ENCODE measurements at regions not wholly inside any gene's neighbourhood (a gene's known extent, or its start where the extent isn't known, plus 50 kb on each side); places are given as distances from the start of the nearest gene placed in this dataset.

DNA sequence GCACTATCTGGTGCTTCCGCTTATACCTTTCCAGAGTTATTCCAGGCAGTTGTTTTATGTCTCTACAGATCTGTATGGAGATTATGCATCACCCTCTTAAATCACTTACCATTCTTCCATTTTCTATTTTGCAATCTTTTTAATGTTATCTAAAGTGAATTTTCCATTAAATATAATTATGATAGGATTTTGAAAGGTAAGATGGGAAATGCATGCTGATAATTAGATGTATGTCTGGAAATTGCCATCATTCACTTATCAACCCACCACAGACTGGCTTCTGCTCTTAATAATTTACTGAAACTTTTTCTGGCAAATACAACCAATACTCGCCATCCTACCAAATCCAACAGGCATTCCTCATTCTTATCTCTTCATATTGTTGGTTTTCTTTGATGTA, 227.4 kb upstream of the MC4R start:
- no peak overlapping the region for H3K9ac ChIP-seq (ENCODE audit: insufficient read depth in 1 of 2, low read depth in 2 of 2, low read length in 2 of 2)
- in situ Hi-C loops (cut with MboI) (no loop called here), intact Hi-C loops (cut with micrococcal nuclease) (no loop called here)
- no peak overlapping the region for H3K4me2 ChIP-seq (ENCODE audit: insufficient read depth, low read length)
- H4K20me1 ChIP-seq (replicated peaks; ENCODE audit: control insufficient read depth, insufficient read depth, low read length): no peaks in the 10 kb centered on the region
- H3K27ac ChIP-seq (ENCODE audit: extremely low read depth, low read depth, low read length): no peak overlapping the region
- no peaks in the 10 kb centered on the region for H3K9me1 ChIP-seq (ENCODE audit: control insufficient read depth, insufficient read depth, low read length)
- H3K36me3 ChIP-seq (ENCODE audit: control insufficient read depth, insufficient read depth, low read length): no peaks in the 10 kb centered on the region
- no peaks in the 10 kb centered on the region for H3K4me1 ChIP-seq (replicated peaks in 1 of 2; ENCODE audit: control insufficient read depth in 2 of 2, insufficient read depth in 2 of 2, low read length in 2 of 2)
- ChIA-PET POLR2A (no interaction called here), CTCF (ENCODE audit: low intra/inter-chr PET ratio) (interaction anchor here (0.6 kb wide), 1 partner anchor 23 kb away, joined by 3 read pairs; no protein-coding TSS in a partner anchor)
- no peaks in the 10 kb centered on the region for H3K79me2 ChIP-seq (ENCODE audit: control insufficient read depth, insufficient read depth, low read length)
- DNase-seq (ENCODE audit: extremely low read depth in 1 of 4, low spot score in 3 of 4) (no peak), ATAC-seq (no peak), FAIRE-seq (no peak)
- H2AFZ ChIP-seq (ENCODE audit: low read depth, low read length): no peak overlapping the region
- H3K4me3 ChIP-seq: no peak overlapping the region
- H3K9me3 ChIP-seq (replicated peaks; ENCODE audit: control insufficient read depth, insufficient read depth, low read depth, low read length): no peaks in the 10 kb centered on the region
- WGBS (ENCODE audit: insufficient coverage, low coverage, missing lambda C conversion rate): 0% methylated on average over 2 of the region's 2 CpGs
- H3K27me3 ChIP-seq (ENCODE audit: control insufficient read depth in 2 of 2, insufficient read depth in 2 of 2, low read length in 2 of 2): no peaks in the 10 kb centered on the region
- BruUV-seq (replicated peaks): no TSS peak
- no peak for TF ChIP-seq WHSC1 (IDR thresholded peaks at IDR 0.05; ENCODE audit: low read length)
- no peak for TF ChIP-seq DACH1 (IDR thresholded peaks at IDR 0.05; ENCODE audit: partially characterized antibody)
- no peak for TF ChIP-seq NCOR1 (IDR thresholded peaks at IDR 0.05)
- TF ChIP-seq EHMT2 (IDR thresholded peaks at IDR 0.05): no peak
- TF ChIP-seq, protein P1, sequence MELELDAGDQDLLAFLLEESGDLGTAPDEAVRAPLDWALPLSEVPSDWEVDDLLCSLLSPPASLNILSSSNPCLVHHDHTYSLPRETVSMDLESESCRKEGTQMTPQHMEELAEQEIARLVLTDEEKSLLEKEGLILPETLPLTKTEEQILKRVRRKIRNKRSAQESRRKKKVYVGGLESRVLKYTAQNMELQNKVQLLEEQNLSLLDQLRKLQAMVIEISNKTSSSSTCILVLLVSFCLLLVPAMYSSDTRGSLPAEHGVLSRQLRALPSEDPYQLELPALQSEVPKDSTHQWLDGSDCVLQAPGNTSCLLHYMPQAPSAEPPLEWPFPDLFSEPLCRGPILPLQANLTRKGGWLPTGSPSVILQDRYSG (tag; conservative IDR thresholded peaks at IDR 0.05; ENCODE audit: low read depth): no peak
- TF ChIP-seq ZNF785 (CRISPR knock-in tag; IDR thresholded peaks at IDR 0.05): no peak
- TF ChIP-seq DMBX1 (CRISPR knock-in tag; IDR thresholded peaks at IDR 0.05; ENCODE audit: borderline replicate concordance): no peak
- TF ChIP-seq, protein P2, sequence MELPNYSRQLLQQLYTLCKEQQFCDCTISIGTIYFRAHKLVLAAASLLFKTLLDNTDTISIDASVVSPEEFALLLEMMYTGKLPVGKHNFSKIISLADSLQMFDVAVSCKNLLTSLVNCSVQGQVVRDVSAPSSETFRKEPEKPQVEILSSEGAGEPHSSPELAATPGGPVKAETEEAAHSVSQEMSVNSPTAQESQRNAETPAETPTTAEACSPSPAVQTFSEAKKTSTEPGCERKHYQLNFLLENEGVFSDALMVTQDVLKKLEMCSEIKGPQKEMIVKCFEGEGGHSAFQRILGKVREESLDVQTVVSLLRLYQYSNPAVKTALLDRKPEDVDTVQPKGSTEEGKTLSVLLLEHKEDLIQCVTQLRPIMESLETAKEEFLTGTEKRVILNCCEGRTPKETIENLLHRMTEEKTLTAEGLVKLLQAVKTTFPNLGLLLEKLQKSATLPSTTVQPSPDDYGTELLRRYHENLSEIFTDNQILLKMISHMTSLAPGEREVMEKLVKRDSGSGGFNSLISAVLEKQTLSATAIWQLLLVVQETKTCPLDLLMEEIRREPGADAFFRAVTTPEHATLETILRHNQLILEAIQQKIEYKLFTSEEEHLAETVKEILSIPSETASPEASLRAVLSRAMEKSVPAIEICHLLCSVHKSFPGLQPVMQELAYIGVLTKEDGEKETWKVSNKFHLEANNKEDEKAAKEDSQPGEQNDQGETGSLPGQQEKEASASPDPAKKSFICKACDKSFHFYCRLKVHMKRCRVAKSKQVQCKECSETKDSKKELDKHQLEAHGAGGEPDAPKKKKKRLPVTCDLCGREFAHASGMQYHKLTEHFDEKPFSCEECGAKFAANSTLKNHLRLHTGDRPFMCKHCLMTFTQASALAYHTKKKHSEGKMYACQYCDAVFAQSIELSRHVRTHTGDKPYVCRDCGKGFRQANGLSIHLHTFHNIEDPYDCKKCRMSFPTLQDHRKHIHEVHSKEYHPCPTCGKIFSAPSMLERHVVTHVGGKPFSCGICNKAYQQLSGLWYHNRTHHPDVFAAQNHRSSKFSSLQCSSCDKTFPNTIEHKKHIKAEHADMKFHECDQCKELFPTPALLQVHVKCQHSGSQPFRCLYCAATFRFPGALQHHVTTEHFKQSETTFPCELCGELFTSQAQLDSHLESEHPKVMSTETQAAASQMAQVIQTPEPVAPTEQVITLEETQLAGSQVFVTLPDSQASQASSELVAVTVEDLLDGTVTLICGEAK (IDR thresholded peaks at IDR 0.05): no peak
- TF ChIP-seq, protein P2 (CRISPR knock-in tag; IDR thresholded peaks at IDR 0.05): no peak
- TF ChIP-seq NFXL1 (CRISPR knock-in tag; IDR thresholded peaks at IDR 0.05): no peak
- TF ChIP-seq, protein P3, sequence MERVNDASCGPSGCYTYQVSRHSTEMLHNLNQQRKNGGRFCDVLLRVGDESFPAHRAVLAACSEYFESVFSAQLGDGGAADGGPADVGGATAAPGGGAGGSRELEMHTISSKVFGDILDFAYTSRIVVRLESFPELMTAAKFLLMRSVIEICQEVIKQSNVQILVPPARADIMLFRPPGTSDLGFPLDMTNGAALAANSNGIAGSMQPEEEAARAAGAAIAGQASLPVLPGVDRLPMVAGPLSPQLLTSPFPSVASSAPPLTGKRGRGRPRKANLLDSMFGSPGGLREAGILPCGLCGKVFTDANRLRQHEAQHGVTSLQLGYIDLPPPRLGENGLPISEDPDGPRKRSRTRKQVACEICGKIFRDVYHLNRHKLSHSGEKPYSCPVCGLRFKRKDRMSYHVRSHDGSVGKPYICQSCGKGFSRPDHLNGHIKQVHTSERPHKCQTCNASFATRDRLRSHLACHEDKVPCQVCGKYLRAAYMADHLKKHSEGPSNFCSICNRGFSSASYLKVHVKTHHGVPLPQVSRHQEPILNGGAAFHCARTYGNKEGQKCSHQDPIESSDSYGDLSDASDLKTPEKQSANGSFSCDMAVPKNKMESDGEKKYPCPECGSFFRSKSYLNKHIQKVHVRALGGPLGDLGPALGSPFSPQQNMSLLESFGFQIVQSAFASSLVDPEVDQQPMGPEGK (CRISPR knock-in tag; IDR thresholded peaks at IDR 0.05; ENCODE audit: borderline replicate concordance): no peak
- TF ChIP-seq ZNF764 (CRISPR knock-in tag; IDR thresholded peaks at IDR 0.05; ENCODE audit: low read depth): no peak
- TF ChIP-seq MCM3 (IDR thresholded peaks at IDR 0.05): no peak
